ENCODE measurements at regions not wholly inside any gene's neighbourhood (a gene's known extent, or its start where the extent isn't known, plus 50 kb on each side); places are given as distances from the start of the nearest gene placed in this dataset.

DNA sequence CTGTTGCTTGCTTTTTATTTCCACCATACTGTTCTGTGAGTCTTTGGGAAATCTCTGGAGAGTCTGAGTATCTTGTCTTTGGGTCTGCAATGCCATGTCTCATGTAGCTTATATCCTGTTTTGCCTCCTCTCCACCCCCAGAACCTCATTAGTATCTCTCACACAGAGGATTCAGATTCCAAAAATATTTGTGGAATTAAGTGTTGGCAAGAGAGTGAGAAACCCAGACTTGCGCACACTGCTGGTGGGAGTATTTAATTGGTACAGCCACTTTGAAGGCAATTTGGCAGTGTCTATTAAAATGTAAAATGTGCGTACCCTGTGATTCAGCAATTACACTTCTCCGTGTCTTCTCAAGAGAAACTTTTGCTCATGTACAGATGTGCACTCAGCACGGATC, 68.6 kb downstream of the ZNF621 start:
- peak; percentile 7 for DNase-seq

DNA sequence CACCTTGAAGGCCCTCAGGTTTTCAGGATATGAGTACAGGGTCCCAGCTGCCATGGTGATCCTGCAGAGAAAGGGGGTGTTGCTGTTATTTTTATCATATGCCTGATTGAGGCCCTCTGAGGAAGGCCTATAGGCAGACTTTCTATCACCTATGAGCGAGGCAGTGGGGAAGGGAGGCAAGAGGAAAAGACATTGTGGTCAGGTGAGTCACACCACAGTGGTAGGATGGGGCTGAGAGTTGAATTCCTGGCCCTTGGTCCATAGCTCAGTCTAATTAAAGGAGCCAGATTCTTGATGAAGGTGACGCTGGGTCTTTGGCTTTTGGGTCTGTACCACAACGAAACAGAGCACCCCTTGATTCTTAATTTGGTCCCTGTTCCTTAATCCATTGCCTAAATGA, 72.7 kb downstream of the ZNF621 start:
- no peak for DNase-seq

DNA sequence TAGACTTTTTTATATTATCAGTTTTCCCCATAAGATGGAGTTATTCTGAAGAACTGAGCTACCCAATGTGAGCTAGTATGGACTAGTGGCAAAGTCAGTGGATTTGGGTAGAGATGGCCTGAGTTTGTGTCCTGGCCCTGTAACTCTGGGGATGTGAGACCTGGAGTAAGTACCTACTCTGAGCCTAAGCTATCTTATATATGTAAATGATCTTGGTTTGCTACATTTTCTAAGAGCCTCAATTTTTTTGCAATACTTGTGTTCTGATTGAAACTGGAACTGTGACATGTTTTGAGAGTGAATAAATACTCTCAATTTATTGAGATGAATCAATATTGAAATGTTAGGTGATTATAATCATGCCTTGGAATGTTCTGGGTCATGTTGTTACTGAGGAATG, 73.6 kb downstream of the ZNF621 start:
- no peak for DNase-seq

DNA sequence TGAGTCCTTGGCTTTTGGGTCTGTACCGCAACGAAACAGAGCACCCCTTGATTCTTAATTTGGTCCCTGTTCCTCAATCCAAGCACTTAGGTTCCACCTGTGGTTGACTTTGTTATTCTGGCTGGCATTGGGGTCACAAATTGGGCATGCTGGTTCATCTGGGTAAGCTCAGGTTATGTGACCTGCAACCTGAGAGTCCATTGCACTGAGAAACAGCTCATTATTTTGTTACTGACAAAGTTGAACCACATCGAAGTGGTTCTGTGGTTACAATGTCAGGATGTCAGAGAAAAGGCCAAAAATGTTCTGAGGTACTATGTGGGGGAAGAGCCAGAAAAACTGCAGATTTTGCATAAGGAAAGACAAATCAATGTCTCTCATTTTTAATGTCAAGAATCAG, 74.2 kb downstream of the ZNF621 start:
- DNase-seq = no peak

DNA sequence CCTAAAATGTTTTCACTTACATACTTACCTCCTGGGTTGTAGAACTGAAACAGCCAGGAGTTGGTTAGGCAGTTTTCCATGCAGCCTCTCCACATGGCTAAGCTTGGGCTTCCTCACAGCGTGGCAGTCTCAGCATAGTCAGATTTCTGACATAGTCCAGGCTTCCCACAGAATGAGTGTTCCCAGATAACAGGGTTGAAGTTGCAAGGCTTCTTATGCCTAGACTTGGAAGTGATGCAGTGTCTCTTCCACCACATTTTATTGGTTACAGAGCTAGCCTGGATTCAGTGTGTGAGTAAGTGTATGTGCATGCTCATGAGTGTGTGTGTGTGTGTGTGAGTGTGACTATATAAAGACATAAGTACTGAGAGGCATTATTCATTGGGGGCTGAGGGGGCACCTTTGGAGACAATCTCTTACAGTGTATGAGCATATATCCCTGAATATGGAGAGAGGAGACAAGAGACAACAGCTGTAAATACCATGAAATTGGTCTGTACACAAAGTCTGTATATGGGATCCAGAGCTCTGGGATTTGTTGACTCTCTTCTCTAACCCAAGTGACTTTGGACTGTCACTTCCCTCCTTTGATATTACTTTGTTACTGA, 78.1 kb downstream of the ZNF621 start:
- no peak for DNase-seq

DNA sequence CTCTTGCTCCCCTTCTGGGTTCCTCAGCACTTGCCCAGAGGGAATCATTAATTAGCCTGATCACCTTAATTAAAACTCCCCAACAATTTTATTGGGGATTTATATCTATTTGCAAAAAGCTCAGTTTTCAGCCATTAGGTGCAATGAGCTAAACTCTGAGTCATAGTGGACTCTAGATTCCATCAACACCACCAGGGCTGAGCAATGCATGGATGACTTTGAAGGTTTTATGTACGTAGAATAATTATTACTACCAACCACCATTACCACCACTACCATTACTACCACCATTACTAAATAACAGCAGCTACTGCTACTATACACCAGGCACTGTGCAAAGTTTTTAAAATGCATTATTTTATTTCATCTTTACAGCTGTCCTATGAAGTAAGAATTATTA, 81.2 kb downstream of the ZNF621 start:
- DNase-seq = no peak

DNA sequence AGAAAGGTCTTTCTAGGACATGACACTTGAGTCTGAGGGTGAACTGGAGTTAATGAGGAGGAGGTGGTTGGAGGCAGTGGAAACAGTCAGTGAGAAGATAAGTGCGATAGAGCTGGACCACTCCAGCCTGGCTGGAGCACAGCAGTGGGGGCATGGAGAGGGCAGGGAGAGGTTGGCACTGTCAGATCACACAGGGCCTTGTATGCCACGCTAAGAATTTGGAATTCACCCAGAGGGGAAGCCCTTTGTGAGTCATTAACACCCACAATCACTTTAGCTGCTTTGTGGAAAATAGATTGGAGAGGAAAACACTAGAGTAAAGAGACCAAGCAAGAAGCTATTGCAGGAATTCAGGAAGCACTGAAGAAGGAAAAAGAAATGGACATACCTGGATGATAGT, 83.3 kb downstream of the ZNF621 start:
- DNase-seq = no peak

DNA sequence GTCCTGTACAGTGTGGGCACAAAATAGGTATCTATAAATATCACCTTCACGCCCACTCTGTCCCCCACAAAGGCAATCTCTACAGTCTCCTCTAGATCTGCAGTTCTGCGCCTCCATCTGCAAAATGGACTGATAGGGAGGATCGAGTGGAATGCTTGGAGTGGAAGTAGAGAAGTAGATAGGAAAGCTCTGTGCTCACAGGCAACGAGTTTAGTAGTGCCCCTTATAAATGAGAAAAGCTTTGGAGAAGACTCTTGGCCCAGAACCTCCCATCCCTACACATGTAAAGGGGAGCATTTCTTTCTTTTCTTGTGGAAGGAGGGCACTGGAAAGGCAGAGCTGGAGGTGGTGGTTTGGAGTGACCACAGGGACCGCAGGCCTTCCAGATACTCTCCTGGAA, 88.5 kb downstream of the ZNF621 start:
- DNase-seq = no peak

DNA sequence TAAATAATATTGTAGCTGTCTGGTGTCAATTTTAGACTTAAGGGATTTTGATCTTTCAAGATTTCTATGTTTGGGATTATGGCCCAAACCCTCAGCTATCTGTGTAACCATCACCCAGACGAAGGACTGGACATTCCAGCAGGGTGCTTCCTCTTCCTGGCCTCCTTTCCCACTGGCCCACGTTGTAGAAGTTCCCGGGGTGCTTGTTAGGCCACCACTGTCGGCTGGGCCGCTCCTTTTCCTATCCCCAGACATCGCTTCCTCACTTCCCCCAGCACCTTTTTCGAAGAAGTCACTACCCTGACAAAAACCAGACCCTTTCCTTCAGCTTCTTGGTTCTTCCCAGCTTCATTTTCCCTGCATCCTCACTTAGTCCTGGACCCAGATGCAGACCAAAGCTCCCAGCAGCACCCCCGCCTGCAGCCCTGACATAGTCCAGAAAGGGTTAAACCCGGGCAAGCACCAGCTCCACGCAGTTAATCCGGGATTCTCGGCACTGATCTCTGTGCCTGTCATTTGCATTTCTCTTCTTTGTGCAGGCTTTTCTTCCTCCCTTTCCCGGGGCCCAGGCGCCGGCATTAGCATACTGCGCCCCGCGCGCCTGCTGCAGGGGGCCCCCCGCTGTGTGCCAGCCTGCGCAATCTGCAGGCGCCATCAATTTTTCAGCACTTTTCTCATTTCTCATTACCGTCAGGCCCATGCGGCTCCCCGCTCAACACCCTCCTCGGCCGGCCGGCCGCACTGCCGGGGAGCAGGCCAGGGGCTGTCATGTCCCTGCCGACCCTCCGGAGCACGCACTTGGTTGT, 90.6 kb downstream of the ZNF621 start:
- no peak for DNase-seq

DNA sequence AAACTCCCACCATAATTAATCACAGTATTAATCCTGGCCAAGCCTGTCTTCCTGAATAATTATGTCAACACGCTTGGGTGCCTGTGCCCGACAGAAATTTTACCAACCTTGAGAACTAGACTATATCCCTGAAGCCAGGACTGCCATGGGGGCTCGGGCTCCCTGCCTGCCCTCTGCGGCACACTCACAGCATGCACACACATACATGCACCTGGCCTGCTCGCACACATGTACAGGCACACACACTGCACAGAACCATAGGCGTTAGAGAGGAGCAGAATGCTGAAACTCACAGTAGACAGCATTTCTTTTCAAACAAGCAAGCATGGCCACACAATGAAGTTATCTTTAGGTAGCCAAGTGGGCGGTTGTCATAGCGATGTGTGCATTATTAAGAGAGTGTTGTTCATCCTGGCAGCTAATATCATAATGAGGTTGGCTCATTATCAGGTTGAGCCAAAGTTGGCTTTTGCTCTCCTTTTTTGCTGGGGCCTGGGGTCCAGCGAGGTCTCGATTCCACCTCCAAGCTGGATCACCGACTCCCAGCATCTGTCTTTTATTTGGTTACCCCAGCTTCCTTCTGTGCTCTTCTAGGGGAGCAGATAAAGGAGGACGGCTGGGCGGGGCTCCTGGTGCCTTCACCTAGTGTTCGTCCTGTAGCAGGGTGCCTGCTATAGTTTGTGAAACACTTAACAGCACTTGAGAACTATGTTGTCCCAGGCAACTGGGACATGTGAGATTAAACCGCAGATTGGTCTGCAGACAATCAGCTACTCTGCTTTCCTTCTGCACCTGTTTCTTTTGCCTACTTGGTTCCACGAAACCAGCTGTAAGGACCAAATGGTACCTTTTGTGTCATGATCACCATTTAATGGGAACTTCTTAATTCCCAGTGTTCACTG, 91.4 kb downstream of the ZNF621 start:
- no peak for DNase-seq

DNA sequence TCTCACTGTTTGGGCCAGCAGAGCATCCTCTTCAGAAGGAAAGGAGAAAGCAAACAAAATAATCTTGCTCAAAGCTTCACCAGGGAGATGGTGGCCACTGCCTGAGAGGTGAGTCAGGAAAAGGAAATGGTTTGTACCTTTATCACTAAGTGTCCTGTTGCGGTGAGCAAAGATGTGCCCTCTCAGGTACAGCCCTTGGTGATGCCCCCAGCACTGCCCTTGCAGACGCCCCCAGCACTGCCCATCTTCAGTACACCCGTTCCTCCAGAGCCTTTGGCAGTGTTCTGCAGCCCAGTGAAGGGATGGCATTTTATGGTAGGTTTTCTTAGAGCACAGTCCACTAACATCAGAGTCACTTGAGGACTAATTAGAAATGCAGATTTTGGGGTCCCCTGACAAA, 92.3 kb downstream of the ZNF621 start:
- no peak for DNase-seq

DNA sequence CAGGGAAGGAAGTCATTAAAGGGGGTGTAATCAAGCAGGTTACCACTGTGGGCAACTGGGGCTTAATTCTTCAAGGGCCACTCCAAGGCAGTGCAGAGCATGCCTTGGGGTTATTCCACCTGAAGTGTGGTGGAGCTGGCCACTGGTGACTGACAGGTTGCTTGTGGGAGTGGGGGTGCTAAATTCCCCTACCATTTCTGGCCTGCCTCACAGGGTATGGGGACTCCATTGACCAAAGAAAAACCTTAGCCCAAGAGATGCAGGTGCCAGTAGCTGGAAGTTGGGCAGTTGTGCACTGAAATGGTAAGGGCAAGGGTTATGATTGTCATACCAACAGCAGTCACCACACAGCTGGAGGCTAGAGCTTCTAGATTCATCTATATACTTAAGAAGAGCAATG, 93.4 kb downstream of the ZNF621 start:
- no peak for DNase-seq

DNA sequence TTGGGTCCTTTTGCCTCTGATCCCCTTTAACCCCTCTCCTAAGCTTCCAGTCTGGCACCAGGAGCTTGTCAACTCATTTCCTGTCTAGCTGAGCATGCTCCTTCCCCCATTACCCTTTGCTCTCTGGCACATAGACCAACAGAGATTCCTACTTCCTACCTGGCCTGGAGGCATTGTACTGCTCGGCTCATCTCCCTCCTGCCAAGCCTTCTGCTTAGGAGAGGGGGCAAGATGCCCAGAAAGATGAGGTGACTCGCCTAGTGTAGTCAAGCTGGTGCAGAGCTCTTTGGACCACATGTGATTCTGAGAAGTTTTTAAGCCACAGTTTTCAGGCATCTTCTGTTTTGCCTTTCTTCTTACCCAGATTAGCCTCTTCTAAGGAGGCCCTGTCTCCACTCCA, 95.4 kb downstream of the ZNF621 start:
- no peak for DNase-seq

DNA sequence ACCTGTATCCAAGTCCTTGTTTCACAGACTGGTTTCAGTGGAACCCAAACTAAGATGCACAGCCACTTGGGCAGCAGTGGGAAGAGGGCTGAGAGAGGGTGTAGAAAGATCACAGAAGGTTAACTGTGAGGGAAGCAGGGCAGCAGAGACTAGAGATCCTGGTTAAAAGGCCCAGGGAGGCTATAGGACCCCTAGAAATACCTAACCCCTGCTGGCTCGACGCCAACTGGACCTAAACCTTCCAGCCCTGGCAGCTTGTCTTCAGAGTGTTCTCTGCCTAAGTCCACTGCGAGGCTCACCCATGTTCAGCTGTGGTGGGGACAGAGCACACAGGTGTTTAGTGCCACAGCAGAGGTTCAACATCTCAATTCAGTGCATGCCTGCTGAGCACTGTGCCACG, 96.5 kb downstream of the ZNF621 start:
- no peak for DNase-seq

DNA sequence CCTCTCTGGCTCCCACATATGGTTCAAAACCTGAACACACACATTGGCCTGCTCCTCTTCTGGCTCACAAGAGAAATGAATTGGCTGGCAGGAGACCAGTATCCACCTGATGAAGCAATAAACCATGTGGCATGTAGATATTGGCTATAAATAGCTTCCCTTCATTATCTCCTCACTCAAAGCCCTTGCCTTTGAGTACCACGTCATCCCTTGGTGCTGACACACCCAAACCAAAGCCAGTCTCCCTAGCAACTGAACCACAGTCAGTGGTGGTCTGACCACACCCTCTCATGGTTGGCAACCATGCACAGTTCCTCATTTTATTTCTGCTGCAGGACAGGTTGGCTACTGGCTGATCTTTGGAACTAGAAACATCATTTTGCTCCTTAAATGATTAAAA, 98.8 kb downstream of the ZNF621 start:
- no peak for DNase-seq

DNA sequence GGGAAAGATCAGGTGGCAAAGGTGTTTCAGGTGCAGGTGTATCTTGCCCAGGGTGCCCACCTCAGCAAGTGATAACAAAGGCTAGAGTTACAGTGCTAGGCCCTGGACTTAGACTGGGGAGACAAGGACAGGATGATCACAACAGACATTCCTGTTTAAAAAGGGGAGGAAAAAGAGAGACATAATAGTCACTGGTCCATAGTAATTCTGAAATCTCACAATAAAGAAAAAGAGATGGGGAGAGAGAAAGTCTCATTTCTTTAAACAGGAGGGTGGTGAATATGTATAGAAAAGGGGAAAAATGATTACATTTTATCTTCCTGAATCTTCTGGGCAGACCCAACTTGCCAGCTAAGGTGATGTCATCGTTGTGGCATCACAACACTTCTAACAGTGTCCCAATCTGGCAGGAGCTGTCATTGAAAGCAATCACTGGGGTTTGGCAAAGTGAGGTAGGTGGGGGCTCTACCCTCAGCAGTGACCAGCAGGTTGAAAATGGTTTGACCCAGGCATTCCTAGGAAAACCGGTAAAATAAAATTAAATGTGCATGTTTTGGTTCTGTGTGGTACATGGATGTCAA, 99.5 kb downstream of the ZNF621 start:
- DNase-seq = no peak

DNA sequence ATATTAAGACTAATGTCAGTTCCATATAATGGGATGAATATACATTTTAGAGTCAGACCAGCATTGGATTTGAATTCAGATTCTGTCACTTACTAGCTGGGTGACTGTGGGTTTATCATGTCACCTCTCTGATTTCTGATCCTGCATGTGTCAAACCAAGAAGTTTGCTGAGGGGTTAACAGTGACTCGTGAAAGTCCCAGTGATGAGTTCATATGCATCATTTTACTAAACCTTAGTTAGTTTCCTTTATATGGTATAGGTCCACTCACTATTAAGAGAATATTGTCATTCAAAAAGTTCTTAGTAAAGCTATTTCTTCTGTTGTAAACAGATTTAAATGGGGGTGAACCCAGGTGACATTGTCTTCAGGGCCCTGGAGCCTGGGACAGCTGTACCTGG, 102.3 kb downstream of the ZNF621 start:
- DNase-seq = no peak

DNA sequence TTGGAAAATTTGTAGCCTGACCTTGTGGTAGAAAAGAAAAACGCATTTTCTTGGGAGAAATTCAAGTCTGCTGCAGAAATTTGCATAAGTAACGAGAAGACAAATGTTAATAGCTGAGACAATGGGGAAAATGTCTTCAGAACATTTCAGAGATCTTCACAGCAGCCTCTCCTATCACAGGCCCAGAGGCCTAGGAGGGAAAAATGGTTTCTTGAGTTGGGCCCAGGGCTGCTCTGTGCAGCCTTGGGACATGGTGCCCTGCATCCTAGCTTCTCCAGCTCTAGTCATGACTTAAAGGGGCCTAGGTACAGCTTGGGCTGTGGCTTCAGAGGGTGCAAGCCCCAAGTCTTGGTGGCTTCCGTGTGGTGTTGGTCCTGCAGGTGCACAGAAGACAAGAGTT, 104.2 kb downstream of the ZNF621 start:
- DNase-seq = no peak

DNA sequence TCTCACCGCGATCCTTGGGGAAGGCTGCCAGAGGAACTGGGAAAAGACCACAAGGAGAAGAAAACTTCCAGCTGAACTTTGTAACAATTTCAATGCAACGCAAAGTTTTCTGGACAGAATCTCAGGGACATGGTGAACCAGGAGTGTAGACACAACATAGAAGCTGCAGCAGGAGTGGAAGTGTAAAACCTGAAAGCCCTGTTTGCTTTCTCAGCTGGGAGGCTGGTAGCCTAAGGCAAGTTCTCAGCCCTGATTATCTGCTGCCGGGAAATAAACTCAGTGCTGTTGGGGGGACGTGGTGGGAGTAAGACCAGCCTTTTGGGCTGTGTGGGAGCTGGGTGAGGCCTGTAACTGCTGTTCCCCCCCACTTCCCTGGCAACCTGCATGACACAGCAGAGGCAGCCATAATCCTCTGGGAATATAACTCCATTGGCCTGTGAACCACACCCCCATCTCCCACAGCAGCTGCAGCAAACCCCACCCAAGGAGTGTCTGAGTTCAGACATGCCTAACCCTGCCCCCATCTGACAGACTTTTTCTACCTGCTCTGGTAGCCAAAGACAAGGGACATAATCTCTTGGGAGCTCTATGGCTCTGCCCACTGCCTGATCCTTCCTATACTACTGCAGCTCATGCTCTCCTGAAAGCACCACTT, 106.7 kb downstream of the ZNF621 start:
- no peak for DNase-seq

DNA sequence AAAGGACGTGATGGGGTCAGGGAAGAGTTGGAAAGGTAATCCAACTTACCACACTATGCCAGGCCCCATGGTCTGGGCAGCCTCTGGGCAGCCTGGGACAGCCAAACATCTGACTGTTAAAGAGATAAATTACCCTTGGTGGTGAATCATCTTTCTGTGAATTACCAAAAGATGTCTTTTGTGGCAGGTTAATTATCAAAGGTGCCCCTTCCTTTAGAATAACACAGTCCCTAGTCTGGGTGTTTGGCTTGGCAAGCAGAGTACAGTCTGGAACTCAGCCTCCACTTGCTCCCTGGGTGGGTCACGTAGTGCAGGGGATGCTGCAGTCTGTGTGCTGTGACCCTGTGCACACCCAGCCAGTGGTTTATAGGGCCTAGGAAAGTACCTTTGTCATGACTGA, 113.1 kb downstream of the ZNF621 start:
- no peak for DNase-seq

DNA sequence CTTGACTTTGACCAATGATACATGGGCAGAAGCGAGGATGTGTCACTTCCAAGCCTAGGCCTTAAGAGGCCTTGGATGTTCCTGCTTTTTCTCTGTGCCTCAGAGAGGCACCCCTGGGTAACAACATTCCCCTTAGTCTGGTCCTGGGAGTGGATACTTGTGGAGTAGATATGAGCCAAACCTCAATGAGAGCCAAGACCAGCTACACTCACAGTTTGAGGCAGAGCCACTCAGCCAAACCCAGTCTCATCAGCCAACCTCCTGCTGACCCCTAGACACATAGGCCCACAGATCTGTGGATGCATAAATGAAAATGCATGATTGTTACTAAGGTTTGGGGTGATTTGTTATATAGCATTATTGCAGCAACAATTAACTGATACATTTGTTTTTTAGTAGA, 114.2 kb downstream of the ZNF621 start:
- DNase-seq = no peak

DNA sequence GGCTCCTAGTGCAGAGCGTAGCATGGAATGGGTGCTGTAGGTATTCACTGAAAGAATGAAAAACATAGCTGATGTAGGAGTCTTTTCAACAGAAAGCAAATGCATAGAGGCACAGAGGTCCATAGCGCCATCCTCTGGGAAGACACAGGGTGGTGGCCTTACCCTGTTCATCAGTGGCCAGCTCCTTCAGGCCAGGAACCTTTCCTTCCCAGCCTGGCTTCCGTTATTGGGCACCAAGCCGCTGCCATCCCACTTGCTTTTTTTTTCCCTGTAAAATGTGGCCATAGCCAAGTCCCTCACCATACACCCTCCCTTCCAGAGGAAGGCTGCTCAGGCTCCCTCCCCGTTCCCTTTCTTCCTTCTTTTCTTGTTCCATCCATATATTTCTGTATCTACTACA, 118.1 kb downstream of the ZNF621 start:
- no peak for DNase-seq

DNA sequence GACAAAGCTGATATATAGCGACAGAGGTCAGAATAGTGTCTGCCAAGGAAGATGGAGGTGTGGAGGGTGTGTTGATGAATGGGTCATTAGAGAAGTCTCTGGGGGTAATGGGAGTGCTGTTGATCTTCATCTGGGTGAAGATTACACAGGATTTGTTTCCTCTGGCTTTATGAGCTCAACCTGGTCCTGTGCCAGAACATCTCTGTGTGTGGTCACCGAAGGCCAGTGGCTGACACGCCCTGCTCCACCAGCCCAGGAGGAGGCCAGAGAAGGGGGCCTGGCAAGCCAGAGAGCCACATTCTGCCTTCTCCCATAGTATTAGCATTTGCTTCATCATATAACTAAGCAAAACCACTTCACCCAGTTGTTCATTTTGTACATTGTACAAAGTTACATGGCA, 121.1 kb downstream of the ZNF621 start:
- no peak for DNase-seq

Measured in HCEC 1CT (cell line).